Gastroesophageal sphincter (tissue), 3 donors: ENCODE measurements at regions not wholly inside any gene's neighbourhood (a gene's known extent, or its start where the extent isn't known, plus 50 kb on each side); places are given as distances from the start of the nearest gene placed in this dataset.

Experiments
- CTCF ChIP-seq, 4 experiments: fragments of 200-600 bp in 2 of 4; fragments of 450-650 bp in 2 of 4; sonication (generic) in 1 of 4; IDR thresholded peaks; one replicate each; pipeline ENCODE4 v1.5.1; 2017 to 2019; ENCODE audit warnings: antibody characterized with exemption in 4 of 4, mild to moderate bottlenecking in 2 of 4, moderate library complexity in 2 of 4
- EP300 ChIP-seq: sonication (generic); formaldehyde crosslinking; IDR thresholded peaks from one replicate; pipeline ENCODE4 v1.6.1; 2017; ENCODE audit warnings: antibody characterized with exemption, mild to moderate bottlenecking
- POLR2AphosphoS5 ChIP-seq: sonication (generic); formaldehyde crosslinking; IDR thresholded peaks from one replicate; pipeline ENCODE4 v1.6.1; 2017; ENCODE audit warnings: antibody characterized with exemption

GRCh38 chr6:99739526-99739925 is 132.9 kb downstream of the PRDM13 start:
- TF ChIP-seq CTCF (IDR thresholded peaks at IDR 0.05) (no peak), EP300 (no peak), POLR2AphosphoS5 (no peak)
